Aorta (tissue), 5 donors: ENCODE measurements at regions not wholly inside any gene's neighbourhood (a gene's known extent, or its start where the extent isn't known, plus 50 kb on each side); places are given as distances from the start of the nearest gene placed in this dataset.

Source experiments
- ATAC-seq: fragments of 200-7000 bp; cut with Tn5 transposase; one replicate; pipeline ENCODE4 v1.9.1; 2022; ENCODE audit warnings: moderate library complexity; ENCODE audit not compliant: low FRiP score
- DNase-seq, 2 donors: peaks; one replicate each; pipeline ENCODE4 v3.0.0-alpha.2; 2020
- H3K27ac ChIP-seq, 2 donors: one replicate each; pipeline ENCODE4 v1.5.1; 2013; ENCODE audit warnings: low read length in 2 of 2, mild to moderate bottlenecking in 2 of 2, moderate library complexity in 2 of 2, control low read depth in 1 of 2, inconsistent platforms in 1 of 2, low read depth in 1 of 2
- H3K27me3 ChIP-seq, 2 donors: one replicate each; pipeline ENCODE4 v1.6.1; 2013; ENCODE audit warnings: control low read depth in 1 of 2, low read length in 1 of 2, mild to moderate bottlenecking in 1 of 2, moderate library complexity in 1 of 2; ENCODE audit not compliant: insufficient read depth in 2 of 2, control insufficient read depth in 1 of 2
- H3K36me3 ChIP-seq, 2 donors: one replicate each; pipeline ENCODE4 v1.6.1; 2013; ENCODE audit warnings: control low read depth in 1 of 2, low read length in 1 of 2, mild to moderate bottlenecking in 1 of 2; ENCODE audit not compliant: insufficient read depth in 2 of 2, control insufficient read depth in 1 of 2
- H3K4me1 ChIP-seq, 2 donors: one replicate each; pipeline ENCODE4 v1.6.1; 2013; ENCODE audit warnings: low read length in 2 of 2, control low read depth in 1 of 2, mild to moderate bottlenecking in 1 of 2, moderate library complexity in 1 of 2; ENCODE audit not compliant: insufficient read depth in 2 of 2, control insufficient read depth in 1 of 2
- H3K4me3 ChIP-seq, 2 donors: one replicate each; pipeline ENCODE4 v1.5.1; 2013; ENCODE audit warnings: low read length in 2 of 2, control low read depth in 1 of 2, mild to moderate bottlenecking in 1 of 2
- H3K9me3 ChIP-seq: one replicate; pipeline ENCODE4 v1.6.1; 2013; ENCODE audit warnings: mild to moderate bottlenecking, low read length; ENCODE audit not compliant: control insufficient read depth
- WGBS, 2 donors: extraction: QIAGEN DNeasy Blood & Tissue Kit; methylation state at CpG; one replicate each; pipeline ENCODE4 v1.1.7; 2013; 5-methylcytosine and 5-hydroxymethylcytosine counted together
- intact Hi-C, 2 donors: fragments of 100-400 bp; cut with DNase I; formaldehyde crosslinking; loops; one replicate each; pipeline versions ENCODE4 v1.14.2 to v1.15.0; 2022
- donor health status: healthy with polysubstance abuse.
- donor health status: Bipolar disorder and iron deficiency.
- donor health status: DM: no; HTN: no; CAD: no.
- donor health status: DM: no; HTN: no; CAD: no.
- donor health status: DM: yes; HTN: yes; CAD: no.

- DNase-seq (no peak), ATAC-seq (no peak)
- Histone ChIP-seq H3K36me3 (no peaks in the 10 kb centered on the region), H3K27ac (no peak overlapping the region), H3K9me3 (peaks cover 2% of the 10 kb centered on the region), H3K4me1 (no peaks in the 10 kb centered on the region), H3K27me3 (no peaks in the 10 kb centered on the region), H3K4me3 (no peak overlapping the region)
- intact Hi-C loops = no loop called here
- 82 to 89% methylated on average over 3 of the region's 3 CpGs for WGBS, 2 donors
These were observed 173.3 kb downstream of the RFX6 start for GRCh38 chr6:117050301-117050700.

- DNase-seq = no peak
- H3K4me1 ChIP-seq = no peaks in the 10 kb centered on the region
- no peak overlapping the region for H3K27ac ChIP-seq
- no peaks in the 10 kb centered on the region for H3K27me3 ChIP-seq
- no peak overlapping the region for H3K4me3 ChIP-seq
- intact Hi-C loops = no loop called here
- H3K9me3 ChIP-seq = peaks cover 1% of the 10 kb centered on the region
- no peaks in the 10 kb centered on the region for H3K36me3 ChIP-seq
- ATAC-seq = no peak
- WGBS, 2 donors = 65 to 74% methylated on average over 2 of the region's 2 CpGs
These were observed 193.2 kb upstream of the VGLL2 start for GRCh38 chr6:117072134-117072533.

GRCh38 chr6:117072781-117073180 lies 192.6 kb upstream of the VGLL2 start:
- intact Hi-C loops = no loop called here
- H3K9me3 ChIP-seq = peaks cover 1% of the 10 kb centered on the region
- H3K27me3 ChIP-seq = no peaks in the 10 kb centered on the region
- WGBS, 2 donors = 22 to 31% methylated on average over 5 of the region's 5 CpGs
- DNase-seq (no peak), ATAC-seq (no peak)
- H3K4me1 ChIP-seq = no peaks in the 10 kb centered on the region
- no peaks in the 10 kb centered on the region for H3K36me3 ChIP-seq
- H3K27ac ChIP-seq = no peak overlapping the region
- H3K4me3 ChIP-seq = no peak overlapping the region

GRCh38 chr6:117074672-117075071 lies 190.7 kb upstream of the VGLL2 start:
- Histone ChIP-seq H3K4me1 (no peaks in the 10 kb centered on the region), H3K27me3 (no peaks in the 10 kb centered on the region), H3K36me3 (no peaks in the 10 kb centered on the region), H3K9me3 (peaks cover 1% of the 10 kb centered on the region), H3K27ac (no peak overlapping the region), H3K4me3 (no peak overlapping the region)
- ATAC-seq (no peak), DNase-seq (no peak)
- intact Hi-C loops = no loop called here
- WGBS, 2 donors = 17 to 23% methylated on average over 5 of the region's 5 CpGs

GRCh38 chr6:117075218-117075617 lies 190.1 kb upstream of the VGLL2 start:
- Histone ChIP-seq H3K27me3 (no peaks in the 10 kb centered on the region), H3K36me3 (no peaks in the 10 kb centered on the region), H3K4me1 (no peaks in the 10 kb centered on the region), H3K9me3 (peaks cover 3% of the 10 kb centered on the region), H3K27ac (no peak overlapping the region), H3K4me3 (no peak overlapping the region)
- intact Hi-C loops = no loop called here
- DNase-seq = no peak
- WGBS, 2 donors = 61 to 78% methylated on average over 5 of the region's 5 CpGs
- ATAC-seq = no peak

GRCh38 chr6:117076076-117076475 lies 189.3 kb upstream of the VGLL2 start:
- 13% methylated on average over 3 of the region's 3 CpGs for WGBS, 2 donors
- intact Hi-C loops = no loop called here
- no peak for DNase-seq

GRCh38 chr6:117077300-117077699 lies 188.1 kb upstream of the VGLL2 start:
- WGBS, 2 donors = 73 to 82% methylated on average over 4 of the region's 4 CpGs
- ATAC-seq = no peak
- intact Hi-C loops = no loop called here

More at GRCh38 chr6:117076076-117076475, 189.3 kb upstream of the VGLL2 start:
- H3K36me3 ChIP-seq = no peaks in the 10 kb centered on the region
- H3K4me1 ChIP-seq = no peaks in the 10 kb centered on the region
- ATAC-seq = no peak
- no peak overlapping the region for H3K27ac ChIP-seq
- H3K27me3 ChIP-seq = no peaks in the 10 kb centered on the region
- H3K9me3 ChIP-seq = peaks cover 3% of the 10 kb centered on the region
- no peak overlapping the region for H3K4me3 ChIP-seq

GRCh38 chr6:117078624-117079023 lies 186.7 kb upstream of the VGLL2 start:
- H3K4me1 ChIP-seq = no peaks in the 10 kb centered on the region
- intact Hi-C loops = no loop called here
- no peak overlapping the region for H3K4me3 ChIP-seq
- no peak overlapping the region for H3K27ac ChIP-seq
- no peaks in the 10 kb centered on the region for H3K36me3 ChIP-seq
- H3K9me3 ChIP-seq = peaks cover 3% of the 10 kb centered on the region
- DNase-seq (no peak), ATAC-seq (no peak)
- H3K27me3 ChIP-seq = no peaks in the 10 kb centered on the region
- WGBS, 2 donors = 64 to 65% methylated on average over 2 of the region's 2 CpGs

More at GRCh38 chr6:117077300-117077699, 188.1 kb upstream of the VGLL2 start:
- Histone ChIP-seq H3K27ac (no peak overlapping the region), H3K36me3 (no peaks in the 10 kb centered on the region), H3K27me3 (no peaks in the 10 kb centered on the region), H3K9me3 (peaks cover 3% of the 10 kb centered on the region), H3K4me1 (no peaks in the 10 kb centered on the region), H3K4me3 (no peak overlapping the region)
- DNase-seq = no peak

GRCh38 chr6:117079951-117080350 lies 185.4 kb upstream of the VGLL2 start:
- peaks cover 3% of the 10 kb centered on the region for H3K9me3 ChIP-seq
- H3K36me3 ChIP-seq = no peaks in the 10 kb centered on the region
- no peak overlapping the region for H3K4me3 ChIP-seq
- H3K27ac ChIP-seq = no peak overlapping the region
- no peaks in the 10 kb centered on the region for H3K4me1 ChIP-seq
- 70 to 83% methylated on average over 2 of the region's 2 CpGs for WGBS, 2 donors
- no peaks in the 10 kb centered on the region for H3K27me3 ChIP-seq
- DNase-seq (no peak), ATAC-seq (no peak)
- intact Hi-C loops = no loop called here
